MM.1S (cell line): ENCODE measurements at regions not wholly inside any gene's neighbourhood (a gene's known extent, or its start where the extent isn't known, plus 50 kb on each side); places are given as distances from the start of the nearest gene placed in this dataset.

Experiments used
- CTCF ChIP-seq: fragments of 300-600 bp; sonication (generic); IDR thresholded peaks from 2 replicates; pipeline ENCODE4 v1.5.1; 2016; ENCODE audit warnings: antibody characterized with exemption, low read length, mixed read lengths
- EZH2phosphoT487 ChIP-seq: fragments of 300-600 bp; sonication (generic); IDR thresholded peaks from 2 replicates; pipeline ENCODE4 v1.6.1; 2018; ENCODE audit warnings: antibody characterized with exemption, low read length

- TF ChIP-seq CTCF, result no peak
- no peak for TF ChIP-seq EZH2phosphoT487
Observed at GRCh38 chr3:30187366-30187765, 419.0 kb upstream of the TGFBR2 start.
